ENCODE measurements at regions not wholly inside any gene's neighbourhood (a gene's known extent, or its start where the extent isn't known, plus 50 kb on each side); places are given as distances from the start of the nearest gene placed in this dataset.

GRCh38 chr15:92751528-92751927, 96.0 kb upstream of the FAM174B start (continued):
- no peak for TF ChIP-seq EZH2 (IDR thresholded peaks at IDR 0.05; ENCODE audit: low read depth, unreplicated experiment)
- TF ChIP-seq EZH2phosphoT487 (IDR thresholded peaks at IDR 0.05; ENCODE audit: unreplicated experiment): no peak
- TF ChIP-seq NANOG (IDR thresholded peaks at IDR 0.05; ENCODE audit: borderline replicate concordance): no peak
- TF ChIP-seq, protein P1, sequence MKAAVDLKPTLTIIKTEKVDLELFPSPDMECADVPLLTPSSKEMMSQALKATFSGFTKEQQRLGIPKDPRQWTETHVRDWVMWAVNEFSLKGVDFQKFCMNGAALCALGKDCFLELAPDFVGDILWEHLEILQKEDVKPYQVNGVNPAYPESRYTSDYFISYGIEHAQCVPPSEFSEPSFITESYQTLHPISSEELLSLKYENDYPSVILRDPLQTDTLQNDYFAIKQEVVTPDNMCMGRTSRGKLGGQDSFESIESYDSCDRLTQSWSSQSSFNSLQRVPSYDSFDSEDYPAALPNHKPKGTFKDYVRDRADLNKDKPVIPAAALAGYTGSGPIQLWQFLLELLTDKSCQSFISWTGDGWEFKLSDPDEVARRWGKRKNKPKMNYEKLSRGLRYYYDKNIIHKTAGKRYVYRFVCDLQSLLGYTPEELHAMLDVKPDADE (IDR thresholded peaks at IDR 0.05): no peak
- no peak for TF ChIP-seq JUNB (IDR thresholded peaks at IDR 0.05; ENCODE audit: unreplicated experiment)
- TF ChIP-seq CREB1 (CRISPR knock-in tag; IDR thresholded peaks at IDR 0.05; ENCODE audit: low read depth): no peak
- TF ChIP-seq, protein P2, sequence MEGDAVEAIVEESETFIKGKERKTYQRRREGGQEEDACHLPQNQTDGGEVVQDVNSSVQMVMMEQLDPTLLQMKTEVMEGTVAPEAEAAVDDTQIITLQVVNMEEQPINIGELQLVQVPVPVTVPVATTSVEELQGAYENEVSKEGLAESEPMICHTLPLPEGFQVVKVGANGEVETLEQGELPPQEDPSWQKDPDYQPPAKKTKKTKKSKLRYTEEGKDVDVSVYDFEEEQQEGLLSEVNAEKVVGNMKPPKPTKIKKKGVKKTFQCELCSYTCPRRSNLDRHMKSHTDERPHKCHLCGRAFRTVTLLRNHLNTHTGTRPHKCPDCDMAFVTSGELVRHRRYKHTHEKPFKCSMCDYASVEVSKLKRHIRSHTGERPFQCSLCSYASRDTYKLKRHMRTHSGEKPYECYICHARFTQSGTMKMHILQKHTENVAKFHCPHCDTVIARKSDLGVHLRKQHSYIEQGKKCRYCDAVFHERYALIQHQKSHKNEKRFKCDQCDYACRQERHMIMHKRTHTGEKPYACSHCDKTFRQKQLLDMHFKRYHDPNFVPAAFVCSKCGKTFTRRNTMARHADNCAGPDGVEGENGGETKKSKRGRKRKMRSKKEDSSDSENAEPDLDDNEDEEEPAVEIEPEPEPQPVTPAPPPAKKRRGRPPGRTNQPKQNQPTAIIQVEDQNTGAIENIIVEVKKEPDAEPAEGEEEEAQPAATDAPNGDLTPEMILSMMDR (conservative IDR thresholded peaks at IDR 0.05; ENCODE audit: low read depth in 2 of 2): no peak
- no peak for TF ChIP-seq STAT1 (IDR thresholded peaks at IDR 0.05; ENCODE audit: unreplicated experiment)
- TF ChIP-seq REST (IDR thresholded peaks at IDR 0.05; ENCODE audit: unreplicated experiment): no peak
- no peak for TF ChIP-seq ZNF331 (CRISPR knock-in tag; IDR thresholded peaks at IDR 0.05; ENCODE audit: low read depth)
- no peak for TF ChIP-seq POLR2AphosphoS5 (IDR thresholded peaks at IDR 0.05; ENCODE audit: low read depth)

DNA sequence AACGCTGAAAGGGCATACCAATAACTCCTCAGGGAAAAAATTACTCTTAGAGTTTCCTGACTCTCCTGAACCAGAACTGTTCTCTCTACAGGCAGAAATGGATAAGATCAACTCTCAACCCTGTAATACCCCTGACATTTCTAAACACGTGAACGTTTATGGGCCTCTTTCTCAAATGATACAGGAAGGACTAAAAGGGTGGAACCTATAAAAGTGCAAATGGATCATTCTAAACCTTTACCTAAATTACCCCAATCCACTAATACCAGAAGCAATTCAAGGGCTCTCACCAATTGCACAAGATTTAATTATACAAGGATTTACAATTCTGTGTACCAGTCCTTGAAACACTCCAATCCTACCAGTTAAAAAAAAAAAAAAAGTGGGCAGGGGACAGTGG, 98.0 kb upstream of the FAM174B start:
- H3K79me2 ChIP-seq (replicated peaks; ENCODE audit: insufficient read depth): no peaks in the 10 kb centered on the region
- no peak overlapping the region for H3K4me2 ChIP-seq
- H3K27me3 ChIP-seq (ENCODE audit: insufficient read depth): no peaks in the 10 kb centered on the region
- H3K9me2 ChIP-seq (ENCODE audit: insufficient read depth): peaks cover 5% of the 10 kb centered on the region; the same call in 1 of the 2 replicates
- H3K4me1 ChIP-seq (ENCODE audit: insufficient read depth): no peaks in the 10 kb centered on the region
- Mint-ChIP-seq H3K27ac (no peak overlapping the region), H3K9me3 (no peaks in the 10 kb centered on the region), H3K4me3 (no peak overlapping the region), H3K4me1 (peaks cover 10% of the 10 kb centered on the region; the same call in 2 of the 3 replicates), H3K27me3 (ENCODE audit: insufficient read depth, low read depth, poor library complexity) (peaks cover 5% of the 10 kb centered on the region), H3K36me3 (ENCODE audit: low read depth) (no peaks in the 10 kb centered on the region)
- ATAC-seq (no peak), DNase-seq (ENCODE audit: low spot score) (no peak)
- H3K27ac ChIP-seq (ENCODE audit: low read depth): no peak overlapping the region
- H3K36me3 ChIP-seq (ENCODE audit: insufficient read depth): no peaks in the 10 kb centered on the region
- H2AFZ ChIP-seq: no peak overlapping the region
- H3K4me3 ChIP-seq: no peak overlapping the region
- H3F3A ChIP-seq (replicated peaks; ENCODE audit: low read depth): no peaks in the 10 kb centered on the region
- no peaks in the 10 kb centered on the region for H4K20me1 ChIP-seq (replicated peaks; ENCODE audit: insufficient read depth)
- TF ChIP-seq ZNF331 (CRISPR knock-in tag; IDR thresholded peaks at IDR 0.05; ENCODE audit: low read depth): no peak
- TF ChIP-seq ZNF114 (CRISPR knock-in tag; IDR thresholded peaks at IDR 0.05): no peak
- no peak for TF ChIP-seq CREB1 (CRISPR knock-in tag; IDR thresholded peaks at IDR 0.05; ENCODE audit: low read depth)
- no peak for TF ChIP-seq POLR2AphosphoS5 (IDR thresholded peaks at IDR 0.05; ENCODE audit: low read depth)
- TF ChIP-seq JUNB (IDR thresholded peaks at IDR 0.05; ENCODE audit: unreplicated experiment): no peak
- no peak for TF ChIP-seq STAT1 (IDR thresholded peaks at IDR 0.05; ENCODE audit: unreplicated experiment)
- TF ChIP-seq, protein P1 (IDR thresholded peaks at IDR 0.05): no peak
- no peak for TF ChIP-seq NANOG (IDR thresholded peaks at IDR 0.05; ENCODE audit: borderline replicate concordance)
- no peak for TF ChIP-seq EZH2 (IDR thresholded peaks at IDR 0.05; ENCODE audit: low read depth, unreplicated experiment)
- no peak for TF ChIP-seq REST (IDR thresholded peaks at IDR 0.05; ENCODE audit: unreplicated experiment)

All from GM23338 (cell line).